Uterus (tissue), 3 donors: ENCODE measurements at regions not wholly inside any gene's neighbourhood (a gene's known extent, or its start where the extent isn't known, plus 50 kb on each side); places are given as distances from the start of the nearest gene placed in this dataset.

Experiments used
- DNase-seq, 2 donors: peaks; one replicate each; pipeline ENCODE4 v3.0.0-alpha.2; 2019 to 2020
- H3K27ac ChIP-seq, 2 donors: fragments of 200-600 bp; sonication (generic); 1 replicate in 1 of 2; 2 replicates in 1 of 2; pipeline ENCODE4 v1.5.1; 2016 to 2018
- H3K27me3 ChIP-seq, 2 donors: fragments of 200-600 bp; sonication (generic); one replicate each; pipeline ENCODE4 v1.5.1; 2018 to 2019; ENCODE audit warnings: control low read depth in 1 of 2
- H3K36me3 ChIP-seq, 2 donors: fragments of 200-600 bp; sonication (generic); one replicate each; pipeline ENCODE4 v1.5.1; 2019; ENCODE audit warnings: control low read depth in 1 of 2
- H3K4me1 ChIP-seq, 2 donors: fragments of 200-600 bp; sonication (generic); one replicate each; pipeline ENCODE4 v1.5.1; 2018 to 2019; ENCODE audit warnings: control low read depth in 1 of 2
- H3K4me3 ChIP-seq, 2 donors: fragments of 200-600 bp; sonication (generic); 1 replicate in 1 of 2; 2 replicates in 1 of 2; pipeline ENCODE4 v1.5.1; 2018 to 2019; ENCODE audit warnings: mild to moderate bottlenecking in 1 of 2
- H3K9me3 ChIP-seq, 2 donors: fragments of 200-600 bp; sonication (generic); one replicate each; pipeline ENCODE4 v1.5.1; 2019; ENCODE audit warnings: control low read depth in 1 of 2
- CTCF ChIP-seq, 4 experiments: fragments of 200-600 bp in 2 of 4; fragments of 450-650 bp in 2 of 4; sonication (generic) in 2 of 4; IDR thresholded peaks; one replicate each; pipeline ENCODE4 v1.5.1; 2016 to 2019; ENCODE audit warnings: antibody characterized with exemption in 4 of 4, mild to moderate bottlenecking in 2 of 4, moderate library complexity in 1 of 4
- POLR2A ChIP-seq, 2 donors: fragments of 450-650 bp; IDR thresholded peaks; one replicate each; pipeline ENCODE4 v1.6.1; 2016; ENCODE audit warnings: antibody characterized with exemption in 2 of 2, mild to moderate bottlenecking in 1 of 2, moderate library complexity in 1 of 2
- intact Hi-C: fragments of 100-400 bp; cut with DNase I; formaldehyde crosslinking; loops from one replicate; pipeline ENCODE4 v1.15.1; 2023; ENCODE audit warnings: low total_unique reads
- donor health status: DM: yes; HTN: yes; CAD: no.

- Histone ChIP-seq H3K27me3 (no peaks in the 10 kb centered on the region), H3K9me3 (no peaks in the 10 kb centered on the region), H3K4me3 (no peak overlapping the region), H3K27ac (no peak overlapping the region), H3K36me3 (no peaks in the 10 kb centered on the region), H3K4me1 (no peaks in the 10 kb centered on the region)
- TF ChIP-seq CTCF (IDR thresholded peaks at IDR 0.05) (no peak), POLR2A (IDR thresholded peaks at IDR 0.05) (no peak)
- DNase-seq, result no peak
- intact Hi-C loops, result no loop called here
Measured at GRCh38 chr2:230657906-230658305, 54.7 kb upstream of the CAB39 start.

GRCh38 chr2:230658577-230658876 lies 54.1 kb upstream of the CAB39 start:
- no peaks in the 10 kb centered on the region for H3K4me1 ChIP-seq
- intact Hi-C loops, result no loop called here
- H3K9me3 ChIP-seq, result no peaks in the 10 kb centered on the region
- H3K36me3 ChIP-seq, result no peaks in the 10 kb centered on the region
- DNase-seq, result no peak
- no peak for TF ChIP-seq CTCF (IDR thresholded peaks at IDR 0.05)
- TF ChIP-seq POLR2A (IDR thresholded peaks at IDR 0.05), result no peak
- H3K27me3 ChIP-seq, result no peaks in the 10 kb centered on the region
- H3K27ac ChIP-seq, result no peak overlapping the region
- H3K4me3 ChIP-seq, result no peak overlapping the region

- no peak overlapping the region for H3K27ac ChIP-seq
Measured at GRCh38 chr2:230658877-230659652, 53.6 kb upstream of the CAB39 start.

GRCh38 chr2:230660294-230661060 lies 52.2 kb upstream of the CAB39 start:
- no peaks in the 10 kb centered on the region for H3K9me3 ChIP-seq
- no peak overlapping the region for H3K27ac ChIP-seq
- H3K4me1 ChIP-seq, result no peaks in the 10 kb centered on the region
- peak in 1 of 2 donors; percentile 19 for DNase-seq
- H3K36me3 ChIP-seq, result no peaks in the 10 kb centered on the region
- H3K27me3 ChIP-seq, result no peaks in the 10 kb centered on the region
- TF ChIP-seq POLR2A (IDR thresholded peaks at IDR 0.05) (no peak), CTCF (IDR thresholded peaks at IDR 0.05) (no peak)
- intact Hi-C loops, result no loop called here
- no peak overlapping the region for H3K4me3 ChIP-seq

More at GRCh38 chr2:230658877-230659652, 53.6 kb upstream of the CAB39 start:
- no peaks in the 10 kb centered on the region for H3K9me3 ChIP-seq
- H3K36me3 ChIP-seq, result no peaks in the 10 kb centered on the region
- DNase-seq, result no peak
- intact Hi-C loops, result no loop called here
- H3K4me3 ChIP-seq, result no peak overlapping the region
- no peak for TF ChIP-seq POLR2A (IDR thresholded peaks at IDR 0.05)
- no peak for TF ChIP-seq CTCF (IDR thresholded peaks at IDR 0.05)
- H3K4me1 ChIP-seq, result no peaks in the 10 kb centered on the region
- no peaks in the 10 kb centered on the region for H3K27me3 ChIP-seq
